ENCODE measurements at regions not wholly inside any gene's neighbourhood (a gene's known extent, or its start where the extent isn't known, plus 50 kb on each side); places are given as distances from the start of the nearest gene placed in this dataset.

- Histone ChIP-seq H3K4me2 (ENCODE audit: low read depth, low read length, poor library complexity, severe bottlenecking) (no peak overlapping the region), H3K36me3 (ENCODE audit: insufficient read depth, low read length) (no peaks in the 10 kb centered on the region), H3K79me2 (ENCODE audit: insufficient read depth, low read length) (no peaks in the 10 kb centered on the region), H3K9me2 (replicated peaks; ENCODE audit: low read depth, low read length) (no peaks in the 10 kb centered on the region), H3F3A (ENCODE audit: low read depth) (peaks cover 10% of the 10 kb centered on the region; the same call in 1 of the 2 replicates), H2AFZ (ENCODE audit: low read length) (no peak overlapping the region), H4K20me1 (ENCODE audit: insufficient read depth, low read length, poor library complexity, severe bottlenecking) (no peaks in the 10 kb centered on the region), H3K9ac (ENCODE audit: low read depth, low read length, poor library complexity, severe bottlenecking) (no peak overlapping the region), H3K9me3 (ENCODE audit: insufficient read depth, low read depth, low read length) (no peaks in the 10 kb centered on the region), H3K4me1 (ENCODE audit: insufficient read depth, low read length, poor library complexity, severe bottlenecking) (peaks cover 56% of the 10 kb centered on the region), H3K4me3 (ENCODE audit: low read length, poor library complexity, severe bottlenecking) (no peak overlapping the region), H3K27me3 (ENCODE audit: insufficient read depth, low read length, poor library complexity, severe bottlenecking) (no peaks in the 10 kb centered on the region)
- TF ChIP-seq CTCF (conservative IDR thresholded peaks at IDR 0.05; ENCODE audit: low read length) = no peak
- TF ChIP-seq EZH2phosphoT487 (IDR thresholded peaks at IDR 0.05; ENCODE audit: borderline replicate concordance) = no peak
Observed at GRCh38 chr4:151993521-151993920, 232.7 kb upstream of the GATB start.

- no peak overlapping the region for H2AFZ ChIP-seq (ENCODE audit: low read length)
- no peaks in the 10 kb centered on the region for H4K20me1 ChIP-seq (ENCODE audit: insufficient read depth, low read length, poor library complexity, severe bottlenecking)
- peaks cover 54% of the 10 kb centered on the region for H3K4me1 ChIP-seq (ENCODE audit: insufficient read depth, low read length, poor library complexity, severe bottlenecking)
- H3K36me3 ChIP-seq (ENCODE audit: insufficient read depth, low read length) = no peaks in the 10 kb centered on the region
- H3K9me2 ChIP-seq (replicated peaks; ENCODE audit: low read depth, low read length) = no peaks in the 10 kb centered on the region
- H3K9me3 ChIP-seq (ENCODE audit: insufficient read depth, low read depth, low read length) = no peaks in the 10 kb centered on the region
- H3K27me3 ChIP-seq (ENCODE audit: insufficient read depth, low read length, poor library complexity, severe bottlenecking) = no peaks in the 10 kb centered on the region
- peaks cover 10% of the 10 kb centered on the region; the same call in 1 of the 2 replicates for H3F3A ChIP-seq (ENCODE audit: low read depth)
- H3K4me2 ChIP-seq (ENCODE audit: low read depth, low read length, poor library complexity, severe bottlenecking) = no peak overlapping the region
- H3K9ac ChIP-seq (ENCODE audit: low read depth, low read length, poor library complexity, severe bottlenecking) = no peak overlapping the region
- no peak overlapping the region for H3K4me3 ChIP-seq (ENCODE audit: low read length, poor library complexity, severe bottlenecking)
- H3K79me2 ChIP-seq (ENCODE audit: insufficient read depth, low read length) = no peaks in the 10 kb centered on the region
- no peak for TF ChIP-seq CTCF (conservative IDR thresholded peaks at IDR 0.05; ENCODE audit: low read length)
- no peak for TF ChIP-seq EZH2phosphoT487 (IDR thresholded peaks at IDR 0.05; ENCODE audit: borderline replicate concordance)
Observed at GRCh38 chr4:151992332-151993154, 231.7 kb upstream of the GATB start.

GRCh38 chr4:151991884-151992167 is 231.0 kb upstream of the GATB start:
- H3K4me3 ChIP-seq (ENCODE audit: low read length, poor library complexity, severe bottlenecking) = peak overlapping the region; percentile 60
- H3K4me1 ChIP-seq (ENCODE audit: insufficient read depth, low read length, poor library complexity, severe bottlenecking) = peaks cover 46% of the 10 kb centered on the region
- no peaks in the 10 kb centered on the region for H3K27me3 ChIP-seq (ENCODE audit: insufficient read depth, low read length, poor library complexity, severe bottlenecking)
- no peaks in the 10 kb centered on the region for H3K9me3 ChIP-seq (ENCODE audit: insufficient read depth, low read depth, low read length)
- H4K20me1 ChIP-seq (ENCODE audit: insufficient read depth, low read length, poor library complexity, severe bottlenecking) = no peaks in the 10 kb centered on the region
- H3K9ac ChIP-seq (ENCODE audit: low read depth, low read length, poor library complexity, severe bottlenecking) = no peak overlapping the region
- no peak overlapping the region for H2AFZ ChIP-seq (ENCODE audit: low read length)
- H3F3A ChIP-seq (ENCODE audit: low read depth) = peaks cover 10% of the 10 kb centered on the region; the same call in 1 of the 2 replicates
- peak overlapping the region; percentile 77 for H3K4me2 ChIP-seq (ENCODE audit: low read depth, low read length, poor library complexity, severe bottlenecking)
- TF ChIP-seq EZH2phosphoT487 (IDR thresholded peaks at IDR 0.05; ENCODE audit: borderline replicate concordance) (no peak), CTCF (conservative IDR thresholded peaks at IDR 0.05; ENCODE audit: low read length) (no peak)
- no peaks in the 10 kb centered on the region for H3K9me2 ChIP-seq (replicated peaks; ENCODE audit: low read depth, low read length)
- no peaks in the 10 kb centered on the region for H3K36me3 ChIP-seq (ENCODE audit: insufficient read depth, low read length)
- H3K79me2 ChIP-seq (ENCODE audit: insufficient read depth, low read length) = no peaks in the 10 kb centered on the region

Measured in Loucy (cell line).